Endothelial cell of umbilical vein (primary cell): ENCODE measurements at regions not wholly inside any gene's neighbourhood (a gene's known extent, or its start where the extent isn't known, plus 50 kb on each side); places are given as distances from the start of the nearest gene placed in this dataset.

Experiments
- BruUV-seq: library from RNA; stranded (reverse); fragments of 400-500 nt; replicated peaks from 2 replicates; lab custom pipeline; 2021; lab: Mats Ljungman, UMichigan
- CTCF ChIA-PET: fragments of 300-600, 350-600 bp; sonication (Branson Sonifier 250); formaldehyde crosslinking; loops from one replicate; lab custom pipeline; 2021; ENCODE audit warnings: antibody characterized with exemption, inconsistent platforms; lab: Charles Lee
- POLR2A ChIA-PET: fragments of 300-600, 350-600 bp; sonication (Branson Sonifier 250); formaldehyde crosslinking; loops from one replicate; lab custom pipeline; 2021; ENCODE audit warnings: antibody characterized with exemption, inconsistent platforms; lab: Charles Lee
- DNase-seq: peaks from one replicate; pipeline ENCODE4 v3.0.0-alpha.2; 2011; ENCODE audit warnings: low read depth, low spot score
- FAIRE-seq: peaks from 2 replicates; lab custom pipeline; 2011; peaks lifted over from hg19 to GRCh38; lab: Jason Lieb, UNC
- H2AFZ ChIP-seq: 2 replicates; pipeline ENCODE4 v1.6.0; 2012; ENCODE audit warnings: low read depth, low read length, control low read depth, inconsistent platforms
- H3K27ac ChIP-seq: 2 replicates; pipeline ENCODE4 v1.5.1; 2011; ENCODE audit warnings: low read depth, mild to moderate bottlenecking, control low read depth, low read length, moderate library complexity; ENCODE audit not compliant: insufficient read depth
- H3K27me3 ChIP-seq, 2 experiments: 2 replicates each; pipeline versions ENCODE4 v1.6.0 to v1.6.1; 2011; ENCODE audit warnings: low read length in 2 of 2, mixed read lengths in 1 of 2; ENCODE audit not compliant: control insufficient read depth in 2 of 2, insufficient read depth in 2 of 2
- H3K36me3 ChIP-seq, 2 experiments: 2 replicates in 1 of 2; 3 replicates in 1 of 2; pipeline ENCODE4 v1.5.1; 2011; ENCODE audit warnings: low read length in 2 of 2, mild to moderate bottlenecking in 1 of 2, moderate library complexity in 1 of 2; ENCODE audit not compliant: control insufficient read depth in 2 of 2, insufficient read depth in 2 of 2; ENCODE audit errors: extremely low read depth in 1 of 2
- H3K4me1 ChIP-seq: 3 replicates; pipeline ENCODE4 v1.5.1; 2011; ENCODE audit warnings: mild to moderate bottlenecking, low read length; ENCODE audit not compliant: control insufficient read depth, insufficient read depth; ENCODE audit errors: extremely low read depth
- H3K4me2 ChIP-seq: 2 replicates; pipeline ENCODE4 v1.6.1; 2011; ENCODE audit warnings: low read length, control low read depth, mixed read lengths; ENCODE audit not compliant: insufficient read depth
- H3K4me3 ChIP-seq, 3 experiments: fragments of 200-600 bp in 1 of 3; sonication (generic), shearing (Covaris generic) in 1 of 3; replicated peaks in 1 of 3; 2 replicates each; pipeline ENCODE4 v1.5.1; 2011 to 2016; ENCODE audit warnings: control low read depth in 3 of 3, low read length in 3 of 3, mild to moderate bottlenecking in 2 of 3, inconsistent platforms in 1 of 3, low read depth in 1 of 3, moderate library complexity in 1 of 3; ENCODE audit not compliant: insufficient read depth in 1 of 3
- H3K79me2 ChIP-seq: 2 replicates; pipeline ENCODE4 v1.6.0; 2012; ENCODE audit warnings: low read length, inconsistent platforms; ENCODE audit not compliant: control insufficient read depth, insufficient read depth
- H3K9ac ChIP-seq: replicated peaks from 2 replicates; pipeline ENCODE3; 2011; ENCODE audit warnings: low read length, control low read depth; ENCODE audit not compliant: insufficient read depth; ENCODE audit errors: extremely low read depth
- H3K9me1 ChIP-seq: replicated peaks from 3 replicates; pipeline ENCODE4 v1.6.0; 2011; ENCODE audit warnings: mild to moderate bottlenecking, low read length; ENCODE audit not compliant: control insufficient read depth, insufficient read depth; ENCODE audit errors: extremely low read depth
- H3K9me3 ChIP-seq: replicated peaks from 2 replicates; pipeline ENCODE4 v1.5.1; 2012; ENCODE audit warnings: low read length, inconsistent platforms; ENCODE audit not compliant: control insufficient read depth, insufficient read depth
- H4K20me1 ChIP-seq: replicated peaks from 2 replicates; pipeline ENCODE3; 2011; ENCODE audit warnings: mild to moderate bottlenecking, low read length; ENCODE audit not compliant: control insufficient read depth, insufficient read depth; ENCODE audit errors: extremely low read depth
- EZH2 ChIP-seq: IDR thresholded peaks from 2 replicates; pipeline ENCODE4 v1.6.1; 2012; ENCODE audit warnings: borderline replicate concordance, low read depth, mild to moderate bottlenecking, moderate library complexity, low read length, inconsistent platforms; ENCODE audit not compliant: severe bottlenecking
- FOS ChIP-seq: IDR thresholded peaks from 2 replicates; pipeline ENCODE4 v1.6.1; 2011; ENCODE audit warnings: mild to moderate bottlenecking, low read length, moderate library complexity, borderline replicate concordance; ENCODE audit not compliant: insufficient read depth
- GATA2 ChIP-seq: IDR thresholded peaks from 2 replicates; pipeline ENCODE4 v1.7.0; 2011; ENCODE audit warnings: low read depth, mild to moderate bottlenecking, moderate library complexity, mixed read lengths, low read length; ENCODE audit not compliant: insufficient read length, insufficient read depth
- JUN ChIP-seq: IDR thresholded peaks from 2 replicates; pipeline ENCODE4 v1.6.1; 2011; ENCODE audit warnings: borderline replicate concordance, low read depth; ENCODE audit not compliant: insufficient read length, insufficient read depth
- MYC ChIP-seq: IDR thresholded peaks from one replicate; pipeline ENCODE4 v1.6.1; 2011; ENCODE audit warnings: mild to moderate bottlenecking, low read depth, low read length
- POLR2A ChIP-seq: IDR thresholded peaks from 2 replicates; pipeline ENCODE4 v1.6.1; 2012; ENCODE audit warnings: low read depth, mild to moderate bottlenecking, control low read depth, low read length
- POLR2AphosphoS5 ChIP-seq: IDR thresholded peaks from 2 replicates; pipeline ENCODE4 v1.6.1; 2012; ENCODE audit warnings: low read depth, mild to moderate bottlenecking, control low read depth, low read length, moderate library complexity; ENCODE audit not compliant: insufficient read depth
- dilution Hi-C: fragments of 300-500 bp; cut with MboI; formaldehyde crosslinking; loops from one replicate; pipeline ENCODE4 v1.15.0; 2019; ENCODE audit warnings: low sequenced_read_pairs; ENCODE audit not compliant: extremely low pct_ligation_motif_present
- intact Hi-C: fragments of 100-400 bp; cut with micrococcal nuclease; formaldehyde crosslinking; loops from one replicate; pipeline ENCODE4 v1.10.0; 2022
- TF ChIP-seq, protein P1 (sequence below), 2 donors: IDR thresholded peaks; 1 replicate in 1 of 2; 2 replicates in 1 of 2; pipeline ENCODE4 v1.5.1; 2011; ENCODE audit warnings: low read length in 2 of 2, mild to moderate bottlenecking in 2 of 2, moderate library complexity in 2 of 2, control low read depth in 1 of 2, inconsistent platforms in 1 of 2, low read depth in 1 of 2; ENCODE audit not compliant: insufficient read depth in 1 of 2; ENCODE audit errors: extremely low read depth in 1 of 2
- TF ChIP-seq, protein P2 (sequence below): IDR thresholded peaks from 2 replicates; pipeline ENCODE4 v1.6.1; 2011; ENCODE audit not compliant: insufficient read depth, insufficient read length

DNA sequence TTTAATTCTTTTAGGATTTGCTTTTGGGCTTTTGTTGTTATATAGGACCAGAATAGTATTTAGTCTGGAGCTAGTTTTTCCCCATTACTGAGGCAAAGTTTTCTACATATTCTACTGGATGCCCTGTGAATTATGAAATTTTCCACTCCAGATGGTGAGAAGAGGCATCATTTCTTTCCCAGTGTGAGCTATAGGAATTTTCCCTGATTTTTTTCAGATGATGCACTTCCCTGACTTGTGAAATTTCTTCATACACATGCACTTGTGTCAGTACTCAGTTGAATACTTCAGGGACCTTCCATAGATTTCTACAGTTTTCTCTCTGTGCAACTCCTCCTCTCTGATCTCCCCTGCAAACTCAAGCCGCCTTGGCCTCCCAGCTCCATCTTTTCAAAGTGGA lies 73.7 kb upstream of the SLCO2A1 start:
- no TSS peak for BruUV-seq
- H3K27ac ChIP-seq = no peak overlapping the region
- TF ChIP-seq MYC (no peak), POLR2AphosphoS5 (no peak), POLR2A (no peak), EZH2 (no peak), FOS (no peak), GATA2 (no peak), JUN (no peak)
- TF ChIP-seq, protein P1, sequence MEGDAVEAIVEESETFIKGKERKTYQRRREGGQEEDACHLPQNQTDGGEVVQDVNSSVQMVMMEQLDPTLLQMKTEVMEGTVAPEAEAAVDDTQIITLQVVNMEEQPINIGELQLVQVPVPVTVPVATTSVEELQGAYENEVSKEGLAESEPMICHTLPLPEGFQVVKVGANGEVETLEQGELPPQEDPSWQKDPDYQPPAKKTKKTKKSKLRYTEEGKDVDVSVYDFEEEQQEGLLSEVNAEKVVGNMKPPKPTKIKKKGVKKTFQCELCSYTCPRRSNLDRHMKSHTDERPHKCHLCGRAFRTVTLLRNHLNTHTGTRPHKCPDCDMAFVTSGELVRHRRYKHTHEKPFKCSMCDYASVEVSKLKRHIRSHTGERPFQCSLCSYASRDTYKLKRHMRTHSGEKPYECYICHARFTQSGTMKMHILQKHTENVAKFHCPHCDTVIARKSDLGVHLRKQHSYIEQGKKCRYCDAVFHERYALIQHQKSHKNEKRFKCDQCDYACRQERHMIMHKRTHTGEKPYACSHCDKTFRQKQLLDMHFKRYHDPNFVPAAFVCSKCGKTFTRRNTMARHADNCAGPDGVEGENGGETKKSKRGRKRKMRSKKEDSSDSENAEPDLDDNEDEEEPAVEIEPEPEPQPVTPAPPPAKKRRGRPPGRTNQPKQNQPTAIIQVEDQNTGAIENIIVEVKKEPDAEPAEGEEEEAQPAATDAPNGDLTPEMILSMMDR (IDR thresholded peaks at IDR 0.05; ENCODE audit: extremely low read depth in 1 of 2, insufficient read depth in 1 of 2, low read depth in 1 of 2, low read length in 2 of 2) = no peak
- TF ChIP-seq, protein P2, sequence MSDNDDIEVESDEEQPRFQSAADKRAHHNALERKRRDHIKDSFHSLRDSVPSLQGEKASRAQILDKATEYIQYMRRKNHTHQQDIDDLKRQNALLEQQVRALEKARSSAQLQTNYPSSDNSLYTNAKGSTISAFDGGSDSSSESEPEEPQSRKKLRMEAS = no peak
- no peaks in the 10 kb centered on the region for H3K27me3 ChIP-seq
- POLR2A ChIA-PET = no interaction called here
- FAIRE-seq = no peak
- no peak overlapping the region for H3K9ac ChIP-seq
- no peak overlapping the region for H3K4me3 ChIP-seq
- no peak for DNase-seq
- no peak overlapping the region for H2AFZ ChIP-seq
- CTCF ChIA-PET = no interaction called here
- H3K9me3 ChIP-seq = no peaks in the 10 kb centered on the region
- intact Hi-C loops (no loop called here), dilution Hi-C loops (no loop called here)
- no peaks in the 10 kb centered on the region for H3K79me2 ChIP-seq
- no peaks in the 10 kb centered on the region for H4K20me1 ChIP-seq
- H3K36me3 ChIP-seq = no peaks in the 10 kb centered on the region
- H3K4me1 ChIP-seq = peaks cover 9% of the 10 kb centered on the region
- H3K4me2 ChIP-seq = no peak overlapping the region
- H3K9me1 ChIP-seq = no peaks in the 10 kb centered on the region
